Vagina (tissue), 2 donors: ENCODE measurements at regions not wholly inside any gene's neighbourhood (a gene's known extent, or its start where the extent isn't known, plus 50 kb on each side); places are given as distances from the start of the nearest gene placed in this dataset.

ENCODE experiments used
- CTCF ChIP-seq, 3 experiments: fragments of 450-650 bp in 2 of 3; fragments of 200-600 bp in 1 of 3; sonication (generic) in 1 of 3; IDR thresholded peaks; one replicate each; pipeline ENCODE4 v1.5.1; 2017 to 2019; ENCODE audit warnings: antibody characterized with exemption in 3 of 3, mild to moderate bottlenecking in 2 of 3, moderate library complexity in 2 of 3
- POLR2A ChIP-seq, 2 donors: fragments of 450-650 bp; IDR thresholded peaks; one replicate each; pipeline ENCODE4 v1.6.1; 2017; ENCODE audit warnings: antibody characterized with exemption in 2 of 2, mild to moderate bottlenecking in 2 of 2, moderate library complexity in 2 of 2
- POLR2AphosphoS5 ChIP-seq, 2 donors: sonication (generic); formaldehyde crosslinking; IDR thresholded peaks; one replicate each; pipeline ENCODE4 v1.9.0; 2017; ENCODE audit warnings: antibody characterized with exemption in 2 of 2, mild to moderate bottlenecking in 2 of 2, low read depth in 1 of 2; ENCODE audit not compliant: insufficient read depth in 1 of 2

DNA sequence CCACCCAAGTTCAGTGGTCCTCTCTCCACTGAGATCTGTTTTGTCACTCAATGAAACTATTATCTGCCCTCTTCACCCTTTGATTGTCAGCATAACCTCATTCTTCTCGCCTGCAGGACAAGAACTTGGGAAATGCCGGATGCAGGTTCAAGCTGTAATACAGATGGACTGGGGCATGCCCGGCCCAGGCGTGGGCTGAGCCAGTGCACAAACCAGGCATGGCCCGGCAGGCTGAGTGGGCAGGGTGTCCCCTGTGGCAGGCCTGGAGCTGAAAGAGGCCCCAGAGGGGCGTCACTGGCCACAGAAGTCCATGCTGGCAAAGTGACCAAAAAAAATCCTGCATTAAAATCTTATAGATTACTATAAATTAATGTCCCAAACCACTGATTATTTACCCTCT lies 638.9 kb upstream of the EPHA6 start:
- TF ChIP-seq CTCF (IDR thresholded peaks at IDR 0.05) (no peak), POLR2A (IDR thresholded peaks at IDR 0.05) (no peak), POLR2AphosphoS5 (IDR thresholded peaks at IDR 0.05; ENCODE audit: insufficient read depth in 1 of 2, low read depth in 1 of 2) (no peak)
